ENCODE measurements at regions not wholly inside any gene's neighbourhood (a gene's known extent, or its start where the extent isn't known, plus 50 kb on each side); places are given as distances from the start of the nearest gene placed in this dataset.

DNA sequence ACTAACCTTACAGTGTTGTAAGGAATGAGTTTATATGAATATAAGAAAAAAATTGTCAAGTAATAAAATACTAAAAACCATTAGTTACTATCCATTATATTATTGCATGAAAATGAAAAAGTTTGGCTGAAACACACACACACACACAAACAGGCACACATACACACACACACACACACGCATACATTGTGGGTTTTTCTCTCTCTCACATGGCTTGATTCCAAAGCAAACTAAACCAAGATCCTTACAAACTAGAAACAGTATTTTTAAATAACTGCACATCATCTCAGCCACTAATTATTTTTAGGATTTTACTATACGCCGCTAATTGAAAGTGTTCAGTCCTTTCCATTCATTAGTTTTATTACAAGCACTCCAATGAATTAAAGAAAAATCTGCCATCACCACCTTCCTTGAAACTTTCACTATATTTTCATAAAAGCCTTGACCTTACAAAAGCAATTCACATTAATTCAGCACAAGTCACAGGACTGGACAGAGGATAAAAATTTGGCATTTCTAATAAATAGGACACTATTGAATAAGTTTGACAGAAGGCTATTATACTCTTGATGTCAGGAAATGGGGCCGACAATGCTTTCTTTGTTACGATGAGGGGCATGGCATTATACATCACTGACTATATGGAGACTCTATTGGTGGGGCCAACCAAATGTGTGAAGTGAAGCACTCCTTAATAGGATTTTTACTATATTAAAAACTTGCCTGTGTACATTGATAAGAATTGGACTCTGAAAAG lies 187.0 kb upstream of the ESRRG start:
- intact Hi-C loops (cut with DNase I; ENCODE audit: low total_unique reads): no loop called here
- WGBS, 2 donors: 64 to 68% methylated on average over 5 of the region's 5 CpGs
- no peak for DNase-seq (ENCODE audit: low spot score in 2 of 2)
- TF ChIP-seq POLR2A (IDR thresholded peaks at IDR 0.05): no peak
- TF ChIP-seq, protein P1, sequence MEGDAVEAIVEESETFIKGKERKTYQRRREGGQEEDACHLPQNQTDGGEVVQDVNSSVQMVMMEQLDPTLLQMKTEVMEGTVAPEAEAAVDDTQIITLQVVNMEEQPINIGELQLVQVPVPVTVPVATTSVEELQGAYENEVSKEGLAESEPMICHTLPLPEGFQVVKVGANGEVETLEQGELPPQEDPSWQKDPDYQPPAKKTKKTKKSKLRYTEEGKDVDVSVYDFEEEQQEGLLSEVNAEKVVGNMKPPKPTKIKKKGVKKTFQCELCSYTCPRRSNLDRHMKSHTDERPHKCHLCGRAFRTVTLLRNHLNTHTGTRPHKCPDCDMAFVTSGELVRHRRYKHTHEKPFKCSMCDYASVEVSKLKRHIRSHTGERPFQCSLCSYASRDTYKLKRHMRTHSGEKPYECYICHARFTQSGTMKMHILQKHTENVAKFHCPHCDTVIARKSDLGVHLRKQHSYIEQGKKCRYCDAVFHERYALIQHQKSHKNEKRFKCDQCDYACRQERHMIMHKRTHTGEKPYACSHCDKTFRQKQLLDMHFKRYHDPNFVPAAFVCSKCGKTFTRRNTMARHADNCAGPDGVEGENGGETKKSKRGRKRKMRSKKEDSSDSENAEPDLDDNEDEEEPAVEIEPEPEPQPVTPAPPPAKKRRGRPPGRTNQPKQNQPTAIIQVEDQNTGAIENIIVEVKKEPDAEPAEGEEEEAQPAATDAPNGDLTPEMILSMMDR (IDR thresholded peaks at IDR 0.05): no peak
- no peak overlapping the region for H3K4me3 ChIP-seq (ENCODE audit: low read depth, poor library complexity, severe bottlenecking)

DNA sequence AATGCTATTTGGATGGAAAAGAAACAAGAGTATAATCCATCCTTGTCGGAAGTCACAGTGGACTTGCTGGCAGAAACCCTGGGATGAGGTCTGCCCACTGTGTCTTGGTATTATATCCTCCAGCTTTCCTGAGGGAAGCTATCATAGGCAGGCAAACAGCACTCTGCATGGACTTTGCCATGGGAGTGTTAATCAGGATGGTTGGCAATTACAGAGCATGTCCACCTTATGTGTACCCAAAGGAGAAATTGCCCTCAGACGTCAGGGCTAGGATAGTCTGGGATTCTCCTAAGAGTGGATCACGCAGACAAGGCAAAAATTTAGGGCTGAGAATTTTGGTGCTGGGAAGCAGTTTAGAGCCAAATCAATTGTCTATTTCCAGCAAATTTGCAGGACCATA lies 184.9 kb upstream of the ESRRG start:
- DNase-seq (ENCODE audit: low spot score in 2 of 2): no peak
- 80 to 86% methylated on average over 3 of the region's 3 CpGs for WGBS, 2 donors
- intact Hi-C loops (cut with DNase I; ENCODE audit: low total_unique reads): no loop called here
- no peak for TF ChIP-seq POLR2A (IDR thresholded peaks at IDR 0.05)
- TF ChIP-seq, protein P1 (IDR thresholded peaks at IDR 0.05): no peak
- H3K4me3 ChIP-seq (ENCODE audit: low read depth, poor library complexity, severe bottlenecking): no peak overlapping the region

DNA sequence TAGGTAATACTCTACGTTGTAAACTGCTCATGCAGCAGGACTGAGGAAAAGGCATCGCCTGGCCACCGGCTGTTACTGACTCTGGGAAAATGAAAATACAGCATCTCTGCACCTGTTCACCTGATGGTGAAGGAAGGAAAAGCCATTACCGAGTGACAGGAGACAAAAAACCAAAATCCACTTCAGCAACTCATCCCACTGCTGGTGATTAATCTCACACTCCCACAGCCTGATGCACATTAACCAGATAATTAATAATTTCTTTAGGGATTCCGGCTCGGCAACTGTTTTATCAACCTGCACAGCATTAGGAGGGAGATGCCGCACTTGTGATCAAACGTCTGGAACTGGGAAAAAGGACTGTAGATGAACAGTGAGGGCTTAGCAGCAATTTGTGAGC lies 183.9 kb upstream of the ESRRG start:
- H3K4me3 ChIP-seq (ENCODE audit: low read depth, poor library complexity, severe bottlenecking): no peak overlapping the region
- WGBS, 2 donors: 77 to 82% methylated on average over 8 of the region's 8 CpGs
- intact Hi-C loops (cut with DNase I; ENCODE audit: low total_unique reads): no loop called here
- no peak for DNase-seq (ENCODE audit: low spot score in 2 of 2)
- TF ChIP-seq, protein P1 (IDR thresholded peaks at IDR 0.05): no peak
- TF ChIP-seq POLR2A (IDR thresholded peaks at IDR 0.05): no peak

DNA sequence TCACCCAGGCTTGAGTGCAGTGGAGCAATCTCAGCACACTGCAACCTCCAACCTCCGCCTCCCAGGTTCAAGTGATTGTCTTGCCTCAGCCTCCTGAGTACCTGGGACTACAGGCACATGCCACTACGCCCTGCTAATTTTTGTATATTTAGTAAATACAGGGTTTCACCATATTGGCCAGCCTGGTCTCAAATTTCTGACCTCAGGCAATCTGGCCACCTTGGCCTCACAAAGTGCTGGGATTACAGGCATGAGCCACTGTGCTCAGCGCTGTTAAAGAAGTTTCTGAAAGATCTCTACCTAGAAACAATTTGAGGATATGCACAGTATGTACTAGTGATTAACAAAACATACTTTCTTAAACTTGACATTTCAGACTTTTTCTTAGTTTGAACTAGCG lies 182.6 kb upstream of the ESRRG start:
- DNase-seq (ENCODE audit: low spot score in 2 of 2): no peak
- intact Hi-C loops (cut with DNase I; ENCODE audit: low total_unique reads): no loop called here
- TF ChIP-seq POLR2A (IDR thresholded peaks at IDR 0.05): no peak
- TF ChIP-seq, protein P1 (IDR thresholded peaks at IDR 0.05): no peak
- H3K4me3 ChIP-seq (ENCODE audit: low read depth, poor library complexity, severe bottlenecking): no peak overlapping the region
- 85 to 87% methylated on average over 4 of the region's 4 CpGs for whole genome bisulfite sequencing, 2 donors

DNA sequence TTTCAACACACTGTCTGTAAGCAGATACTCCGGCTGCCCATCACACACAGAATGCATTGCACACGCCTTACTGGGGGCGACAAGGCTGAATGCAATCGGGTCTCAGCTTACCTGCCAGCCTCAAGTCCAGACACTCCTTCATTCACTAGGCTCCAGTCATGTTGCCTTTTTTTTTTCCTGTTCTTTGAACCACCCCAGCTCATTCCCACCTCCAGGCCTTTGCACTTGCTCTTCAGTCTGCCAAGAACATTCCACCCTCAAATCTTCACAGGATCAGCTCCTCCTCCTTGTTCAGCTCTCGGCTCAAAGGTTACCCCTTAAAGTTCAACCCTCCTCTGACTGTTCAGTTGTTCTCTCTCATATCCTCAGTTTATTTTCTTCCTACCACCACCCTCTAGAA lies 181.9 kb upstream of the ESRRG start:
- intact Hi-C loops (cut with DNase I; ENCODE audit: low total_unique reads): no loop called here
- no peak for DNase-seq (ENCODE audit: low spot score in 2 of 2)
- 70 to 81% methylated on average over 5 of the region's 5 CpGs for WGBS, 2 donors

More for the DNA sequence above, 181.9 kb upstream of the ESRRG start:
- H3K4me3 ChIP-seq (ENCODE audit: low read depth, poor library complexity, severe bottlenecking): no peak overlapping the region
- TF ChIP-seq POLR2A (IDR thresholded peaks at IDR 0.05): no peak
- TF ChIP-seq, protein P1 (IDR thresholded peaks at IDR 0.05): no peak
